Activated CD8-positive, alpha-beta T cell treated with anti-CD3 and anti-CD28 coated beads, Interleukin-2, amount 10 ng/mL, durations not matched to agents 7 days and 5 days (primary cell): ENCODE measurements at regions not wholly inside any gene's neighbourhood (a gene's known extent, or its start where the extent isn't known, plus 50 kb on each side); places are given as distances from the start of the nearest gene placed in this dataset.

ENCODE experiments used
- ATAC-seq: fragments of 150-1000 bp; cut with Tn5 transposase; one replicate; pipeline ENCODE4 v1.10.0; 2021; ENCODE audit warnings: moderate library complexity
- CTCF ChIA-PET: fragments of 350-600 bp; sonication (Branson Sonifier 250); formaldehyde crosslinking; loops from one replicate; lab custom pipeline; 2021; ENCODE audit warnings: antibody characterized with exemption; lab: Charles Lee
- POLR2A ChIA-PET: fragments of 350-600 bp; sonication (Branson Sonifier 250); formaldehyde crosslinking; loops from one replicate; lab custom pipeline; 2021; ENCODE audit warnings: antibody characterized with exemption; lab: Charles Lee
- DNase-seq: peaks from one replicate; pipeline ENCODE4 v3.0.0-alpha.2; 2020
- H3K27ac Mint-ChIP-seq: one replicate; pipeline ENCODE4 v1.8.0; 2021; ENCODE audit warnings: mild to moderate bottlenecking, mixed read lengths
- H3K27me3 Mint-ChIP-seq: one replicate; pipeline ENCODE4 v1.8.0; 2021; ENCODE audit warnings: low read depth, mixed read lengths
- H3K36me3 Mint-ChIP-seq: one replicate; pipeline ENCODE4 v1.8.0; 2021; ENCODE audit warnings: low read depth, mixed read lengths
- H3K4me1 Mint-ChIP-seq: one replicate; pipeline ENCODE4 v1.8.0; 2021; ENCODE audit warnings: low read depth, mixed read lengths
- H3K4me3 Mint-ChIP-seq: one replicate; pipeline ENCODE4 v1.8.0; 2021; ENCODE audit warnings: mild to moderate bottlenecking, mixed read lengths
- H3K9me3 Mint-ChIP-seq: one replicate; pipeline ENCODE4 v1.8.0; 2022; ENCODE audit warnings: mixed read lengths; ENCODE audit not compliant: insufficient read depth

DNA sequence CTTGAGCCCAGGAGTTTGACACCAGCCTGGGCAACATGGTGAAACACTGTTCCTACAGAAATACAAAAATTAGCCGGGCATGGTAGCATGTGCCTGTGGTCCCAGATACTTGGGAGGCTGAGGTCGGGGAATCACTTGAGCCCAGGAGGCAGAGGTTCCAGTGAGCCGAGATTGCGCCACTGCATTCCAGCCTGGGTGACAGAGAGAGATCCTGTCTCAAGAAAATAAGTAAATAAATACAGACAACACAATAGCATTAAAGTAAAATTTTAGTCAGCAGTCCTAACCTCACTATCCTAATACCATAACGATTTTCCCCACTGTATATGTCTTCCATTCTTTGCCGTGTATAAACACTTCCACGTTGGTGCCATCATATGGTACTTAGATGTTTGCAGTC is 83.0 kb upstream of the MBOAT2 start:
- no peaks in the 10 kb centered on the region for H3K4me1 Mint-ChIP-seq
- ATAC-seq (no peak), DNase-seq (no peak)
- H3K36me3 Mint-ChIP-seq = no peaks in the 10 kb centered on the region
- H3K4me3 Mint-ChIP-seq = no peak overlapping the region
- H3K27me3 Mint-ChIP-seq = no peaks in the 10 kb centered on the region
- H3K27ac Mint-ChIP-seq = no peak overlapping the region
- CTCF ChIA-PET = no interaction called here
- peaks cover 5% of the 10 kb centered on the region for H3K9me3 Mint-ChIP-seq
- POLR2A ChIA-PET = no interaction called here

- H3K4me1 Mint-ChIP-seq = no peaks in the 10 kb centered on the region
- no peaks in the 10 kb centered on the region for H3K36me3 Mint-ChIP-seq
- DNase-seq = no peak
- peaks cover 8% of the 10 kb centered on the region for H3K9me3 Mint-ChIP-seq
- no peak for ATAC-seq
- H3K27me3 Mint-ChIP-seq = no peaks in the 10 kb centered on the region
- POLR2A ChIA-PET = no interaction called here
- H3K4me3 Mint-ChIP-seq = no peak overlapping the region
- CTCF ChIA-PET = no interaction called here
- no peak overlapping the region for H3K27ac Mint-ChIP-seq
These were observed 81.9 kb upstream of the MBOAT2 start for GRCh38 chr2:9085353-9085752.

DNA sequence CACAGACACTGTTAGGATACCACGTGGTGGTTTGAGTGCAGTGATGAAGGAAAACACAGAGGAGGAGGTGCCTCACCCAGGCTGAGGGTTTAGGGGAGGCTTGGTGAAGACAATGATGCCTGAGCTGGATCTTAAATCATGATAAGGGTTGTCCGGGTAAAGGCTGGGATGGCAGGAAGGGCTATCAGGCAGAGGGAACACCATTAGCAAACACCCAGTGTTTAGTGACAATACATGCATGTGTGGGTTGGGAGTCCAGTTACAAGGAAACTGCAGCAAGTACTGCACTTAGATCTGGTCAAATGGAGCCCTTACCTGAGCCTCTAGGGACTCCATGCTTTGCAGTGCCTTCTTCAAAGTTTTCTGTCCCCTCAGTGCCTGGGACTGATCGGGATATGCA is 79.8 kb upstream of the MBOAT2 start:
- Mint-ChIP-seq H3K4me1 (no peaks in the 10 kb centered on the region), H3K9me3 (peaks cover 8% of the 10 kb centered on the region), H3K36me3 (no peaks in the 10 kb centered on the region), H3K4me3 (no peak overlapping the region), H3K27ac (no peak overlapping the region), H3K27me3 (no peaks in the 10 kb centered on the region)
- ChIA-PET CTCF (no interaction called here), POLR2A (no interaction called here)
- ATAC-seq (no peak), DNase-seq (no peak)

DNA sequence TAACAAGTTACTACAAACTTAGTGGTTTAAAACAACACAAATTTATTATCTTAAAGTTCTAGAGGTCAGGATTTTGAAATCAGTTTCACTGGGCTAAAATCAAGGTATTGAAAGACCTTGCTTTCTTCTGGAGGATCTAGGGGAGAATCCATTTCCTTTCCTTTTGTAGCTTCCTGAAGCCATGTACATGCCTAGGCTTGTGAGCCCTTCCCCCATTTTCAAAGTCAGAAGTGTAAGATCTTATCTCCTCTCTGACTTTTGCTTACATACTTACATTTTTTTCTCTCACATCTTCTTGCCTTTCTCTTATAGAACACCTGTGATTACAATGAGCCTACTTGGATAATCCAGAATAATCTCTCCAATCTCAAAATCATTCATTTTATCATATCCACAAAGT is 78.7 kb upstream of the MBOAT2 start:
- Mint-ChIP-seq H3K9me3 (peaks cover 8% of the 10 kb centered on the region), H3K4me1 (no peaks in the 10 kb centered on the region), H3K27ac (no peak overlapping the region), H3K27me3 (no peaks in the 10 kb centered on the region), H3K36me3 (no peaks in the 10 kb centered on the region), H3K4me3 (no peak overlapping the region)
- no peak for ATAC-seq
- DNase-seq = no peak
- ChIA-PET CTCF (interaction anchor here (0.7 kb wide), 1 partner anchor 12 kb away, joined by 4 read pairs; no protein-coding TSS in a partner anchor), POLR2A (no interaction called here)

- no peaks in the 10 kb centered on the region for H3K27me3 Mint-ChIP-seq
- ATAC-seq = no peak
- no peaks in the 10 kb centered on the region for H3K36me3 Mint-ChIP-seq
- H3K9me3 Mint-ChIP-seq = peaks cover 8% of the 10 kb centered on the region
- ChIA-PET POLR2A (no interaction called here), CTCF (interaction anchor here (0.7 kb wide), 1 partner anchor 13 kb away, joined by 4 read pairs; no protein-coding TSS in a partner anchor)
- DNase-seq = no peak
- H3K27ac Mint-ChIP-seq = no peak overlapping the region
- H3K4me3 Mint-ChIP-seq = no peak overlapping the region
- H3K4me1 Mint-ChIP-seq = no peaks in the 10 kb centered on the region
These were observed 78.3 kb upstream of the MBOAT2 start for GRCh38 chr2:9081750-9082149.

- POLR2A ChIA-PET = no interaction called here
- DNase-seq = no peak
- ATAC-seq = no peak
- Mint-ChIP-seq H3K9me3 (peaks cover 8% of the 10 kb centered on the region), H3K27me3 (no peaks in the 10 kb centered on the region), H3K4me1 (no peaks in the 10 kb centered on the region), H3K27ac (no peak overlapping the region), H3K36me3 (no peaks in the 10 kb centered on the region), H3K4me3 (no peak overlapping the region)
- CTCF ChIA-PET = no interaction called here
These were observed 74.9 kb upstream of the MBOAT2 start for GRCh38 chr2:9078405-9078804.

DNA sequence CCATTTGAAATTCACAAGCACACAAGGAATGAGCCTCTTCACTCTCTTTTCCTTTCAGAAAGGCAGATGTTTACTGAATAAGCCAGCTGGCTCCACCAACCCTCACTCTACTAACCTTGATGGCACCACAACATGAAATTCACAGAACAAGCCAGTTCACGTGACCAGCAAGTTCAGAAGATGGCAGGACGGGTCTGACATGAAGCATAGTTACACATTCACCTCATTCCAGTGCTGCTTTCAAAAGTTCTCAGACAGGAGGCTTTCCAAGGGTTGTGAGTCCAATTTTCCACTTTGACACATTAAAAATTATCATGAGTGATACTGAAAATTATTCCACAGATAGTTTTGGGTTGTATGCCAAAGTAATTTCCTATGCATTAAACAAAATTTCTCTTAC is 74.2 kb upstream of the MBOAT2 start:
- H3K4me3 Mint-ChIP-seq = no peak overlapping the region
- H3K9me3 Mint-ChIP-seq = peaks cover 8% of the 10 kb centered on the region
- H3K27me3 Mint-ChIP-seq = no peaks in the 10 kb centered on the region
- no peak for DNase-seq
- ChIA-PET CTCF (no interaction called here), POLR2A (no interaction called here)
- no peak overlapping the region for H3K27ac Mint-ChIP-seq
- ATAC-seq = no peak
- no peaks in the 10 kb centered on the region for H3K36me3 Mint-ChIP-seq
- no peaks in the 10 kb centered on the region for H3K4me1 Mint-ChIP-seq

DNA sequence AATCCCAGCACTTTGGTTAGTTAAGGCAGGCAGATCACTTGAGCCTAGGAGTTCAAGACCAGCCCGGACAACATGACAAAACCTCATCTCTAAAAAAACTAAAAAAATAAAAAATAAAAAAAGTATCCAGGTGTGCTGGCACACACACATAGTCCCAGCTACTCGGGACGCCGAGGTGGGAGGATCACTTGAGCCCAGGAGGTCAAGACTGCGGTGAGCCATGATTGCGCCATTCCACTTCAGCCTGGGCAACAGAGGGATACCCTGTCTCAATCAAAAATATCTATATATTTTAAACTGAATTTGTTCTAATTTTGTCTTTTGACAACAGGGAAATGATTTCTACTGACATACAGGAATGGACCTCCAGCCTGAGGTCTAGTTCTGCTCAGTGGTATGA is 73.3 kb upstream of the MBOAT2 start:
- H3K4me3 Mint-ChIP-seq = no peak overlapping the region
- H3K27me3 Mint-ChIP-seq = no peaks in the 10 kb centered on the region
- DNase-seq = no peak
- peaks cover 6% of the 10 kb centered on the region for H3K9me3 Mint-ChIP-seq
- no peak overlapping the region for H3K27ac Mint-ChIP-seq
- POLR2A ChIA-PET = no interaction called here
- H3K36me3 Mint-ChIP-seq = no peaks in the 10 kb centered on the region
- CTCF ChIA-PET = no interaction called here
- ATAC-seq = no peak
- no peaks in the 10 kb centered on the region for H3K4me1 Mint-ChIP-seq

DNA sequence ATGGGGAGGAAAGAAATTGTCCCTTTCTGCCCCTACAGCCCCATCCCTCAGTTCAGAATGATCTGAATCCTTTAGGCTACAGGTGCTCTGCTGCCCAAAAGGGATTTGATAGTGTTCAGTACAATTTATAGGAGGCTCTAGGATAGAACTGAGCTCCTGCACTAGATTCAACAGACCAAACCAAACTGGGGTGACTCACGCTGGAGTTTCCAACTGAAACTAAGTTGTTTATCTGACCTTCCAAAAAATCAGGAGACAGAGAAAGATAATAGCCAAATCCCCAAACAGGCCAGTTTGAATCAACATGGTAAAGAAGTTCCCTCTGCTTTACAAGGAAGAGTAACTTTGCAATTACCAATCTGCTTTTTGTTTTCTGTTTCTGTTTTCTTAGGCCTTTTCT is 72.7 kb upstream of the MBOAT2 start:
- Mint-ChIP-seq H3K27ac (no peak overlapping the region), H3K36me3 (no peaks in the 10 kb centered on the region), H3K27me3 (peaks cover under 1% of the 10 kb centered on the region), H3K4me1 (no peaks in the 10 kb centered on the region), H3K4me3 (no peak overlapping the region), H3K9me3 (peaks cover under 1% of the 10 kb centered on the region)
- POLR2A ChIA-PET = no interaction called here
- CTCF ChIA-PET = no interaction called here
- DNase-seq = no peak
- no peak for ATAC-seq

DNA sequence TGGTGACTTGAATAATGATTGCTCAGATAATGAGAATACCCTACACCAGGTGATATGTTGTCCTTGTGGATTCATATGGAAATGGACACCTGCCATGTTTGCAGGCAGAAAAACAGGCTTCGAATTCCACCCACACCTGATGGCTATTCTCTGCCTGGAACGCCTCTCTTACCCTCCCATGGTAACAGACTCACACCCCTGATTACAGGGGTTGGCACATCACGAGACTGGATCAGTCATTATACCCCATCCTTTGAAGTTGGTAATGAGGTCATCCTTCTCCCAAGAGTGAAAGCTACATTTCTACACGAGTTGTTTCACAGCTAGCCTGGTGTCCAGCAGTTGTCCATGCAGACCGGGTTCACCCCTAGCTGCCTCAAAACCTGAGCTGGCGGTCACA is 71.4 kb upstream of the MBOAT2 start:
- ChIA-PET CTCF (no interaction called here), POLR2A (no interaction called here)
- H3K27ac Mint-ChIP-seq = no peak overlapping the region
- ATAC-seq (no peak), DNase-seq (no peak)
- no peaks in the 10 kb centered on the region for H3K4me1 Mint-ChIP-seq
- H3K9me3 Mint-ChIP-seq = no peaks in the 10 kb centered on the region
- H3K36me3 Mint-ChIP-seq = no peaks in the 10 kb centered on the region
- H3K4me3 Mint-ChIP-seq = no peak overlapping the region
- H3K27me3 Mint-ChIP-seq = peaks cover 4% of the 10 kb centered on the region

DNA sequence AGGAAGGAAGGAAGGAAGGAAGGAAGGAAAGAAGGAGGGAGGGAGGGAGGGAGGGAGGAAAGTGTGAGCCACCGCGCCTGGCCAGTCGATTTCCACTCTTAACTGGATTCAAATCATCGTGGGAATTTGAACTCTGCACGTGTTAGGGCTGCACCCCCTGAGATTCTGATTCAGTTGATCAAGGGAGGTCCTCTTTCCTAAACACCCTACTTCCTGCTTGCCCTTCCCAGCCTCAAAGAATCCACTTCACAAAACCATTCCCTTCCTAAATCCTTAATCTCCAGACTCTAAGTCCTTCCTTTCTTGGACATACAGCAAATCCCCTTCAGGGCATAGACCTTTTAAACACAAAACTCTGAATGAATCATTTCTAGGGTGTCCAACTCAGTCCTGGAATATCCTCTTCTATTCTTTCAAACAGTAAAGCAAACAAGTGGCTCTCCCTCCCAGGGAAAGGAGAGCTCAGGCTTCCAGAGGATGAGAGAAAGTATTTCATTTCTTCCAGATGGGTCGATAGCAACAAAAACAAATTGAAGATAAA is 68.2 kb upstream of the MBOAT2 start:
- ChIA-PET CTCF (no interaction called here), POLR2A (no interaction called here)
- no peak for ATAC-seq
- Mint-ChIP-seq H3K36me3 (no peaks in the 10 kb centered on the region), H3K27me3 (peaks cover 9% of the 10 kb centered on the region), H3K9me3 (no peaks in the 10 kb centered on the region), H3K27ac (no peak overlapping the region), H3K4me1 (no peaks in the 10 kb centered on the region), H3K4me3 (no peak overlapping the region)
- DNase-seq = no peak

- Mint-ChIP-seq H3K27me3 (peaks cover 14% of the 10 kb centered on the region), H3K27ac (no peak overlapping the region), H3K4me3 (no peak overlapping the region), H3K4me1 (no peaks in the 10 kb centered on the region), H3K36me3 (no peaks in the 10 kb centered on the region), H3K9me3 (no peaks in the 10 kb centered on the region)
- ChIA-PET CTCF (no interaction called here), POLR2A (no interaction called here)
- ATAC-seq (no peak), DNase-seq (no peak)
These were observed 67.5 kb upstream of the MBOAT2 start for GRCh38 chr2:9071032-9071431.

- DNase-seq (no peak), ATAC-seq (no peak)
- no peaks in the 10 kb centered on the region for H3K4me1 Mint-ChIP-seq
- H3K27ac Mint-ChIP-seq = no peak overlapping the region
- ChIA-PET POLR2A (no interaction called here), CTCF (no interaction called here)
- H3K36me3 Mint-ChIP-seq = no peaks in the 10 kb centered on the region
- peaks cover 7% of the 10 kb centered on the region for H3K9me3 Mint-ChIP-seq
- H3K27me3 Mint-ChIP-seq = peaks cover 14% of the 10 kb centered on the region
- H3K4me3 Mint-ChIP-seq = no peak overlapping the region
These were observed 66.1 kb upstream of the MBOAT2 start for GRCh38 chr2:9069543-9069942.
